OCI-LY7 (cell line): ENCODE measurements at regions not wholly inside any gene's neighbourhood (a gene's known extent, or its start where the extent isn't known, plus 50 kb on each side); places are given as distances from the start of the nearest gene placed in this dataset.

ENCODE experiments used
- BruUV-seq: library from RNA; stranded (reverse); fragments of 400-500 nt; replicated peaks from 2 replicates; lab custom pipeline; 2021; lab: Mats Ljungman, UMichigan
- CTCF ChIA-PET: fragments of 300-600 bp; sonication (Branson Sonifier 250); formaldehyde crosslinking; loops from one replicate; lab custom pipeline; 2022; ENCODE audit warnings: antibody characterized with exemption; ENCODE audit not compliant: unreplicated experiment; lab: Charles Lee
- POLR2A ChIA-PET: fragments of 300-600 bp; sonication (Branson Sonifier 250); formaldehyde crosslinking; loops from one replicate; lab custom pipeline; 2022; ENCODE audit warnings: antibody characterized with exemption; lab: Charles Lee
- DNase-seq: peaks from one replicate; pipeline ENCODE4 v3.0.0-alpha.2; 2015; ENCODE audit warnings: low spot score
- H2AFZ ChIP-seq: fragments of 200-600 bp; sonication (generic), shearing (Covaris generic); 2 replicates; pipeline ENCODE4 v1.6.1; 2014; ENCODE audit warnings: mild to moderate bottlenecking, antibody characterized with exemption, low read length, moderate library complexity
- H3K27ac ChIP-seq: fragments of 200-600 bp; sonication (generic); 2 replicates; pipeline ENCODE4 v1.5.1; 2014; ENCODE audit warnings: mixed run types, low read depth, mild to moderate bottlenecking, moderate library complexity, low read length, inconsistent platforms; ENCODE audit not compliant: poor library complexity, severe bottlenecking
- H3K36me3 ChIP-seq: fragments of 200-600 bp; sonication (generic); 2 replicates; pipeline ENCODE4 v1.6.1; 2014; ENCODE audit warnings: mild to moderate bottlenecking, antibody characterized with exemption, low read length, moderate library complexity, mixed read lengths; ENCODE audit not compliant: insufficient read depth
- H3K4me1 ChIP-seq: fragments of 200-600 bp; sonication (generic); 2 replicates; pipeline ENCODE4 v1.5.1; 2014; ENCODE audit warnings: mild to moderate bottlenecking, low read length; ENCODE audit not compliant: insufficient read depth, poor library complexity, severe bottlenecking
- H3K4me2 ChIP-seq: fragments of 200-600 bp; sonication (generic); 2 replicates; pipeline ENCODE4 v1.6.1; 2014; ENCODE audit warnings: mild to moderate bottlenecking, low read length
- H3K4me3 ChIP-seq: fragments of 200-600 bp; sonication (generic); 2 replicates; pipeline ENCODE4 v1.5.1; 2014; ENCODE audit warnings: mild to moderate bottlenecking, low read depth, low read length; ENCODE audit not compliant: poor library complexity, severe bottlenecking
- H3K79me2 ChIP-seq: fragments of 200-600 bp; sonication (generic); 2 replicates; pipeline ENCODE4 v1.6.1; 2016; ENCODE audit warnings: low read depth, mild to moderate bottlenecking, low read length, moderate library complexity, mixed read lengths; ENCODE audit not compliant: insufficient read depth
- H3K9me2 ChIP-seq: fragments of 200-600 bp; sonication (generic); 2 replicates; pipeline ENCODE4 v1.6.1; 2016; ENCODE audit warnings: mild to moderate bottlenecking, low read length, mixed read lengths; ENCODE audit not compliant: insufficient read depth
- H3K9me3 ChIP-seq: fragments of 200-600 bp; sonication (generic); 2 replicates; pipeline ENCODE4 v1.6.1; 2014; ENCODE audit warnings: mild to moderate bottlenecking, mixed run types, low read length, mixed read lengths
- H4K20me1 ChIP-seq: fragments of 200-600 bp; sonication (generic); 2 replicates; pipeline ENCODE4 v1.6.1; 2014; ENCODE audit warnings: mild to moderate bottlenecking, antibody characterized with exemption, low read length, moderate library complexity, mixed read lengths; ENCODE audit not compliant: insufficient read depth
- EZH2phosphoT487 ChIP-seq: fragments of 200-600 bp; sonication (generic); IDR thresholded peaks from 2 replicates; pipeline ENCODE4 v1.6.1; 2018; ENCODE audit warnings: low read depth, borderline replicate concordance, mild to moderate bottlenecking, mixed run types, antibody characterized with exemption, low read length, moderate library complexity, mixed read lengths
- intact Hi-C: fragments of 100-400 bp; cut with micrococcal nuclease; formaldehyde crosslinking; loops from one replicate; pipeline ENCODE4 v1.10.0; 2022; ENCODE audit not compliant: unreplicated experiment
- TF ChIP-seq, protein P1 (sequence below): fragments of 200-600 bp; sonication (generic); conservative IDR thresholded peaks from 2 replicates; pipeline ENCODE4 v1.5.1; 2014; ENCODE audit warnings: mild to moderate bottlenecking, antibody characterized with exemption, low read length, moderate library complexity, mixed read lengths

GRCh38 chr16:9401173-9401572 lies 309.7 kb downstream of the HAPSTR1 start:
- Histone ChIP-seq H3K79me2 (no peaks in the 10 kb centered on the region), H3K4me1 (no peaks in the 10 kb centered on the region), H3K4me3 (no peak overlapping the region), H3K9me2 (no peaks in the 10 kb centered on the region), H3K27ac (no peak overlapping the region), H4K20me1 (no peaks in the 10 kb centered on the region), H2AFZ (no peak overlapping the region), H3K36me3 (no peaks in the 10 kb centered on the region), H3K4me2 (no peak overlapping the region), H3K9me3 (no peaks in the 10 kb centered on the region)
- BruUV-seq: no TSS peak
- DNase-seq: no peak
- ChIA-PET CTCF (no interaction called here), POLR2A (no interaction called here)
- TF ChIP-seq, protein P1, sequence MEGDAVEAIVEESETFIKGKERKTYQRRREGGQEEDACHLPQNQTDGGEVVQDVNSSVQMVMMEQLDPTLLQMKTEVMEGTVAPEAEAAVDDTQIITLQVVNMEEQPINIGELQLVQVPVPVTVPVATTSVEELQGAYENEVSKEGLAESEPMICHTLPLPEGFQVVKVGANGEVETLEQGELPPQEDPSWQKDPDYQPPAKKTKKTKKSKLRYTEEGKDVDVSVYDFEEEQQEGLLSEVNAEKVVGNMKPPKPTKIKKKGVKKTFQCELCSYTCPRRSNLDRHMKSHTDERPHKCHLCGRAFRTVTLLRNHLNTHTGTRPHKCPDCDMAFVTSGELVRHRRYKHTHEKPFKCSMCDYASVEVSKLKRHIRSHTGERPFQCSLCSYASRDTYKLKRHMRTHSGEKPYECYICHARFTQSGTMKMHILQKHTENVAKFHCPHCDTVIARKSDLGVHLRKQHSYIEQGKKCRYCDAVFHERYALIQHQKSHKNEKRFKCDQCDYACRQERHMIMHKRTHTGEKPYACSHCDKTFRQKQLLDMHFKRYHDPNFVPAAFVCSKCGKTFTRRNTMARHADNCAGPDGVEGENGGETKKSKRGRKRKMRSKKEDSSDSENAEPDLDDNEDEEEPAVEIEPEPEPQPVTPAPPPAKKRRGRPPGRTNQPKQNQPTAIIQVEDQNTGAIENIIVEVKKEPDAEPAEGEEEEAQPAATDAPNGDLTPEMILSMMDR: no peak
- TF ChIP-seq EZH2phosphoT487: no peak
- intact Hi-C loops: no loop called here

DNA sequence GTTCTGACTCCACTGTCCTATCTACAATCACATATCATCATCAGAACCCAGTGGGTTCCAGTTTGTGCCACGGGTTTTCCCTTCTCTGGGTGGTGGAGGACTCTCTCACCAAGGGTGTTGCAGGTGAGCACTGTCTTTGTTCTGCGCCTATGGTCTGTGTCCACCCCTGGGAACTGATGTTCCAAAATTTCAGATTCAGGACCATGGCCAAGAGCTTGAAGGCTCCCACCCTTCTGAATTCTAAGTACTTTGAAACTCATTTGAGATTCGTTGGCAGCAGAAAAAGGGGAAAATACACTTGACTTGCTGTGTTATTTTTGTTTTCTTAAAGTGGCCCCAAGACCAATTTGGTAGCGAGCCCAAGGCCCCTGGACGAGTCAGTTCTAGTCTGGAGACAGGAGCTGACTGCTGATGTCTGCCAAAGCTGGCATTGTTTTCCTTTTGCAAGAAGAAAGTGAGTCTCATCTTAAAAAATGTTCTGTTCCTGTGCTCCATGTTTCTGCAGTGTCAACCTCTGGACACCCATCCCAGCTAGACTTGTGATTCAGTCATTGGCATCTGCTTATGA lies 310.9 kb downstream of the HAPSTR1 start:
- POLR2A ChIA-PET: no interaction called here
- Histone ChIP-seq H3K9me2 (no peaks in the 10 kb centered on the region), H3K27ac (no peak overlapping the region), H3K4me2 (no peak overlapping the region), H3K4me1 (no peaks in the 10 kb centered on the region), H3K79me2 (no peaks in the 10 kb centered on the region), H2AFZ (no peak overlapping the region), H3K36me3 (no peaks in the 10 kb centered on the region), H3K4me3 (no peak overlapping the region), H4K20me1 (no peaks in the 10 kb centered on the region), H3K9me3 (no peaks in the 10 kb centered on the region)
- CTCF ChIA-PET: no interaction called here
- BruUV-seq: no TSS peak
- no peak for TF ChIP-seq EZH2phosphoT487
- TF ChIP-seq, protein P1: no peak
- intact Hi-C loops: no loop called here
- no peak for DNase-seq

DNA sequence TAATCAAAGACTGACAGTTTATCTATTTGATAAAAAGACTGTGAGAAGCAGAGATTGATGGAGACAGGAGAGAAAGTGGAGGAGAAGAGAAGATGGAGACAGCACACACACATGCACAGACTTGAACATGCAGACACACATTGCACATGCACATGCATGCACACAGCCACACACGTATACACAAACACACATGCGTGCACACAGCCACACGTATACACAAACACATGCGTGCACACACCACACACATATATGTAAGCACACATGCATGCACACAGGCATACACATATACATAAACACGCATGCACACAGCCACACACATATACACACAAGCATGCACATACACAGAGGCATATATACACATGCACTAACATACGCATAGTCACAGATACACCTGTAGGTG lies 313.4 kb downstream of the HAPSTR1 start:
- TF ChIP-seq, protein P1: no peak
- TF ChIP-seq EZH2phosphoT487: no peak
- H3K36me3 ChIP-seq: no peaks in the 10 kb centered on the region

More for the DNA sequence above, 313.4 kb downstream of the HAPSTR1 start:
- Histone ChIP-seq H3K4me2 (no peak overlapping the region), H4K20me1 (no peaks in the 10 kb centered on the region), H3K9me2 (no peaks in the 10 kb centered on the region), H3K79me2 (no peaks in the 10 kb centered on the region), H3K27ac (no peak overlapping the region), H3K4me1 (no peaks in the 10 kb centered on the region), H3K4me3 (no peak overlapping the region), H3K9me3 (no peaks in the 10 kb centered on the region), H2AFZ (no peak overlapping the region)
- no peak for DNase-seq
- intact Hi-C loops: no loop called here
- POLR2A ChIA-PET: no interaction called here
- BruUV-seq: no TSS peak
- CTCF ChIA-PET: no interaction called here
